ENCODE measurements at regions not wholly inside any gene's neighbourhood (a gene's known extent, or its start where the extent isn't known, plus 50 kb on each side); places are given as distances from the start of the nearest gene placed in this dataset.

- TF ChIP-seq YY1 (IDR thresholded peaks at IDR 0.05; ENCODE audit: insufficient read depth, insufficient read length) (no peak), ZNF274 (IDR thresholded peaks at IDR 0.05; ENCODE audit: low read depth, low read length) (no peak)
Measured at GRCh38 chr21:30097791-30098190, 68.8 kb downstream of the CLDN17 start.
